ENCODE measurements at regions not wholly inside any gene's neighbourhood (a gene's known extent, or its start where the extent isn't known, plus 50 kb on each side); places are given as distances from the start of the nearest gene placed in this dataset.

DNA sequence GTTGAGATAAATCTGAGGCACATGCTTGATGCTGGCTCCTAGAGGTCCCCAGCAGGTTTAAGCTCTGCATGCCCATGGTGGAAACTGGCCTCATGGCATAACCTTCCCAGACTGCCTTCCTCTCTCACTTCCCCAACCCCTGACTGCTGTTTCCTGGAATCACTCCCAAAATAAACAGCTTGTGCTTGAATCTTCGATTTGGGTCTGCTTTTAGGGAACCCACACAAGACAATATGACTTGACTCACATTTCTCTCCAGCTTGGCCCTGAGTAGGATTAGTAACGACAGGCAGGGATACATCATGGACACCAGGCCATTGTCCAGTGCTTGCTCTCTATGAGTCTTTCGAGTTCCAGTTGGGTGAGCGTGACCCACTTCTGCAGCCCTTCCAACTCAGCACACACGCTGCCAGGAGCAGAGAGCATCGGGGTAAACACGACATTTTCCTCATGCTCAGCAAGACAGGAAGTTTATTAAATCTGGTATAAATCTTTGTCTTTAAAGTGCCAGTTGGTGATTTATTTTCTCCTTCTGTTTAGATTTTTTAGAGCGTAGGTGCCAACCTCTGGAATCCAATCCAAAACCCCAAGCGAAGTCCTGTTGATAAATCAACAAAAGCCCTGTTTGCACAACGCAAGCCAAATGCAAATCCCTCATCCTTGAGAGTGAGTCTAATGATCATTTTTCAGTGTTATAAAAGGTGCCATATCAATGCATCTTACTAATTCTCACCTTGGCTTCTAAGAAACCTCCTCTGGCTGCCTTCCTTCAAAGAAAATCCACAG, 135.0 kb downstream of the FOXA2 start:
- no peak overlapping the region for H3K4me3 ChIP-seq
- DNase-seq (ENCODE audit: low spot score): no peak
- no peak for TF ChIP-seq CTCF (IDR thresholded peaks at IDR 0.05)
- no peak overlapping the region for H3K27ac ChIP-seq

DNA sequence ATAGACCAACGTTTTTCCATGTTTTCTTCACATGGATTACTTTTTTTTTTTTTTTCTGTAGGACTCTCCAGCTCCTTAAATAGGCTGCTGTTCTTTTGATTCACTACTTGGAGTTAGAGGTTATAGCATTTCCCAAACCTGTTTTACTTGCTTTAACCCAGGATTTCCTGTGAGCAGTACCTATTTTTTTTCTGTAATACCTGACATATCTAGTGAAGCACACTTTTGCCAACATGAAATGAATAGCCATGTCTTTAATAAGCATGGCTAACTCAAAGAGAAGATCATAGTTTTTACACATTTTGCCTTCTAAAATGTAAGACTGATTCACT, 137.0 kb downstream of the FOXA2 start:
- TF ChIP-seq CTCF (IDR thresholded peaks at IDR 0.05): no peak
- Histone ChIP-seq H3K4me3 (no peak overlapping the region), H3K27ac (no peak overlapping the region)
- no peak for DNase-seq (ENCODE audit: low spot score)

DNA sequence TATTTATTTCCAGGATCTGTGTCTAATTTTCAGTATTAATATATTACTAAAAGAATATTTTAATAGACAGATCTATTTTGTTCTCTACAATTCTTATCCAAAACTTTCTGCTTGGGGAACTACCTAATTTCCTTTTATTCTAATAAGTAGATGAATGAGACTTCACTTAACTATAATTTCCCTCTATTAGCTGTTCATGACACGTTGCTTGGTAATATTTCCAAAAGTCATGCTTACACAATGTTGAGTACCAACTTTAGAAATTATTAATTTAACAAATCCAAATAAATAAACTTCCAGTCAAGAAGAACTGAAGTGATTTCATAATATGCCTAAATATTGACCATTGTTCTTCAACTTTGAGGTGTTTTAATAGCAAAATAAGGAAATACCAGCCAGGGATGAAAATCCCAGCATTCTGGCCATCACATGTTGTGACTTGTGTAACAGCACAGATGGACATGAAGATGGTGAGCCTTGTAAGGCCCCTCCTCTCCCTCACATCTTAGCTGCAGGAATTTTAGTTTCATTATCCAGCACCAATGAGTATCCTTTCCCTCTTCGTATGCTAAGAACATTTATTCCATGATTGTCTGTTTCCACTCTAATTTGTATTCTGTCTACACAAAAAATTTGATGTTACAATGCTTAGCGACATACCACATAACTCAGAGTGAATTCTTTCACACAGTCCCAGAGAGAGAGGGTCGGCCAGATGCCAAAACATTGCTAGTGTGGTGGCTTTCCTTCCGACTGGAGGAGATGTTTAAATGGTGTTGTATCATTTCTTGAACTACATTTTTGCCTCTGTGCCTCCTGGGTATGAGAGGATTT, 137.5 kb downstream of the FOXA2 start:
- Histone ChIP-seq H3K27ac (no peak overlapping the region), H3K4me3 (no peak overlapping the region)
- TF ChIP-seq CTCF (IDR thresholded peaks at IDR 0.05): no peak
- no peak for DNase-seq (ENCODE audit: low spot score)

DNA sequence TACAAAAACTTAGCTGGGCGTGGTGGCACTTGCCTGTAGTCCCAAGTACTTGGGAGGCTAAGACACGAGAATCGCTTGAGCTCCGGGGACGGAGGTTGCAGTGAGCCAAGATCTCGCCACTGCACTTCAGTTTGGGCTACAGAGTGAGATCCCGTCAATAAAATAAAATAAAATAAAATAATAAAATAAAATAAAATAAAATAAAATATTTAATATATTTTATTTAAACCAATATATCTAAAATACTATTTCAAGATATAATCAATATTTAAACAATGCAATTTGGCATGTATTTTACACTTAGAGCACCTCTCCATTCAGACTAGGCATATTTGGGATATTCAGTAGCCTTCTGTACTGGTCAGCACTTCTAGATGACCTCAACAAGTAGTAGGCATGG, 142.1 kb downstream of the FOXA2 start:
- DNase-seq (ENCODE audit: low spot score): no peak
- H3K4me3 ChIP-seq: no peak overlapping the region
- H3K27ac ChIP-seq: no peak overlapping the region
- TF ChIP-seq CTCF (IDR thresholded peaks at IDR 0.05): no peak

DNA sequence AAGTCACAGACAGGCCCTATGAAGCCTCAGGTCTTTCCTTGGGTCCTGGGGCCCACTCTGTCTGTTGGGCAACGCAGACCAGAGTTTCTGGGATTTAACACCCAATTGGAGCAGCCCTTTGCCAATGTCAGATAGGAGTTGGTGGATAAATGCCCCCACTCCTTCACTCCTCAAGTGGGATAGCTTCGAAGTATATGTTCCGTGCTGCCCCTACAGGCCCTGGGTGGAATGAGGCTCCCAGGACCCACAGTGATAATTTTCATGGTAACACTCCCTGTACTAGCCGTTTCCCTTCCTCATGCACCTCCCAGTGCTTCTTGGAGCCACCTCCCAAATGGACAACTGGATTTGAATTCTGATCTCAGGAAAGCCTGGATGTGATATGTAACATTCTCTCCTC, 145.4 kb downstream of the FOXA2 start:
- Histone ChIP-seq H3K27ac (no peak overlapping the region), H3K4me3 (no peak overlapping the region)
- TF ChIP-seq CTCF (IDR thresholded peaks at IDR 0.05): no peak
- no peak for DNase-seq (ENCODE audit: low spot score)

GRCh38 chr20:22438346-22438745, 146.0 kb downstream of the FOXA2 start:
- TF ChIP-seq CTCF (IDR thresholded peaks at IDR 0.05): no peak
- DNase-seq (ENCODE audit: low spot score): no peak

DNA sequence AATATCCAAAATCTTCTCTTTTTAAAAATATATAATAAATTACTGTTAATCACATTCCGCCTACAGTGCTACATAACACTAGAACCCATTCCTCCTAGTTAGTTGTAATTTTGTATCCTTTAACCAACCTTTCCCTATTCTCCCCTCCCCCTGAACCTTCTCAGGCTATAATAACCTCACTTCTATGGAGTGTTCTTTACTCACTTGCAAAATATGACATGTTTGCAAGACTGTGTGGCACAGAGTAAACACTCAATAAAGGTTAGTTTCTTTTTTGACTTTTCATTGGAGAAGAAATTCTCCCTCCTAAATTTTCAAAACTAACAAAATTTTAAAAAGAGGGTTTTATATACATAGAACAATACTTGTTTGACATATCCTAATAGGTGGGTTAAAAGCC, 147.0 kb downstream of the FOXA2 start:
- no peak for TF ChIP-seq CTCF (IDR thresholded peaks at IDR 0.05)
- DNase-seq (ENCODE audit: low spot score): no peak
- no peak overlapping the region for H3K27ac ChIP-seq
- H3K4me3 ChIP-seq: no peak overlapping the region

More at GRCh38 chr20:22438346-22438745, 146.0 kb downstream of the FOXA2 start:
- Histone ChIP-seq H3K4me3 (no peak overlapping the region), H3K27ac (no peak overlapping the region)

All from coronary artery (tissue), 2 donors.